Activated naive CD8-positive, alpha-beta T cell treated with anti-CD3 and anti-CD28 coated beads, Interleukin-2, amount 10 ng/mL, durations not matched to agents 7 days and 5 days (primary cell): ENCODE measurements at regions not wholly inside any gene's neighbourhood (a gene's known extent, or its start where the extent isn't known, plus 50 kb on each side); places are given as distances from the start of the nearest gene placed in this dataset.
"Not testable (repeated sequence)": the region's sequence is repeated elsewhere in the genome, so short reads cannot be mapped to it uniquely, and the experiment has no call there.

Experiments
- ATAC-seq: fragments of 150-1000 bp; cut with Tn5 transposase; one replicate; pipeline ENCODE4 v1.10.0; 2021; ENCODE audit warnings: low read depth, moderate library complexity
- POLR2A ChIA-PET: fragments of 350-600 bp; sonication (Branson Sonifier 250); formaldehyde crosslinking; loops from one replicate; lab custom pipeline; 2021; ENCODE audit warnings: antibody characterized with exemption; lab: Charles Lee
- DNase-seq: peaks from one replicate; pipeline ENCODE4 v3.0.0; 2021
- H3K27ac Mint-ChIP-seq: one replicate; pipeline ENCODE4 v1.8.0; 2022; ENCODE audit warnings: mild to moderate bottlenecking, mixed read lengths
- H3K27me3 Mint-ChIP-seq: one replicate; pipeline ENCODE4 v1.8.0; 2022; ENCODE audit warnings: mild to moderate bottlenecking, moderate library complexity, mixed read lengths
- H3K36me3 Mint-ChIP-seq: one replicate; pipeline ENCODE4 v1.8.0; 2021; ENCODE audit warnings: mild to moderate bottlenecking, mixed read lengths
- H3K4me1 Mint-ChIP-seq: one replicate; pipeline ENCODE4 v1.8.0; 2021; ENCODE audit warnings: mixed read lengths
- H3K4me3 Mint-ChIP-seq: one replicate; pipeline ENCODE4 v1.8.0; 2022; ENCODE audit warnings: mild to moderate bottlenecking, moderate library complexity, mixed read lengths
- H3K9me3 Mint-ChIP-seq: one replicate; pipeline ENCODE4 v1.8.0; 2021; ENCODE audit warnings: mixed read lengths

- H3K27me3 Mint-ChIP-seq: no peaks in the 10 kb centered on the region
- H3K4me3 Mint-ChIP-seq: no peak overlapping the region
- no peaks in the 10 kb centered on the region for H3K36me3 Mint-ChIP-seq
- no peaks in the 10 kb centered on the region for H3K9me3 Mint-ChIP-seq
- no peaks in the 10 kb centered on the region for H3K4me1 Mint-ChIP-seq
- no peak overlapping the region for H3K27ac Mint-ChIP-seq
- POLR2A ChIA-PET: no interaction called here
- DNase-seq: no peak
- no peak for ATAC-seq
These were observed 588.7 kb downstream of the MATN1 start for GRCh38 chr1:30134466-30135217.

- Mint-ChIP-seq H3K36me3 (no peaks in the 10 kb centered on the region), H3K4me1 (no peaks in the 10 kb centered on the region), H3K27ac (no peak overlapping the region), H3K4me3 (no peak overlapping the region), H3K27me3 (no peaks in the 10 kb centered on the region), H3K9me3 (no peaks in the 10 kb centered on the region)
- POLR2A ChIA-PET: no interaction called here
- no peak for DNase-seq
- ATAC-seq: no peak
These were observed 589.9 kb downstream of the MATN1 start for GRCh38 chr1:30133414-30134055.

- ATAC-seq (no peak), DNase-seq (no peak)
- Mint-ChIP-seq H3K4me3 (no peak overlapping the region), H3K9me3 (no peaks in the 10 kb centered on the region), H3K4me1 (no peaks in the 10 kb centered on the region), H3K36me3 (no peaks in the 10 kb centered on the region), H3K27me3 (no peaks in the 10 kb centered on the region), H3K27ac (no peak overlapping the region)
- POLR2A ChIA-PET: no interaction called here
These were observed 590.6 kb downstream of the MATN1 start for GRCh38 chr1:30132602-30133286.

- POLR2A ChIA-PET, DNase-seq, H3K27ac Mint-ChIP-seq, H3K36me3 Mint-ChIP-seq, H3K4me3 Mint-ChIP-seq, H3K4me1 Mint-ChIP-seq, H3K9me3 Mint-ChIP-seq, ATAC-seq, H3K27me3 Mint-ChIP-seq: not testable (repeated sequence)
These were observed 592.8 kb downstream of the MATN1 start for GRCh38 chr1:30130566-30130965.

- no peaks in the 10 kb centered on the region for H3K36me3 Mint-ChIP-seq
- DNase-seq (no peak), ATAC-seq (no peak)
- H3K27ac Mint-ChIP-seq: no peak overlapping the region
- H3K4me1 Mint-ChIP-seq: no peaks in the 10 kb centered on the region
- POLR2A ChIA-PET: no interaction called here
- H3K4me3 Mint-ChIP-seq: no peak overlapping the region
- H3K27me3 Mint-ChIP-seq: no peaks in the 10 kb centered on the region
- no peaks in the 10 kb centered on the region for H3K9me3 Mint-ChIP-seq
These were observed 593.3 kb downstream of the MATN1 start for GRCh38 chr1:30130099-30130498.

- Mint-ChIP-seq H3K36me3 (no peaks in the 10 kb centered on the region), H3K9me3 (no peaks in the 10 kb centered on the region), H3K4me3 (no peak overlapping the region), H3K27ac (no peak overlapping the region), H3K4me1 (no peaks in the 10 kb centered on the region), H3K27me3 (no peaks in the 10 kb centered on the region)
- POLR2A ChIA-PET: no interaction called here
- ATAC-seq: no peak
- DNase-seq: no peak
These were observed 593.8 kb downstream of the MATN1 start for GRCh38 chr1:30129421-30130055.

- no peak overlapping the region for H3K4me3 Mint-ChIP-seq
- DNase-seq: no peak
These were observed 594.4 kb downstream of the MATN1 start for GRCh38 chr1:30129001-30129408.

GRCh38 chr1:30126848-30127247, 596.5 kb downstream of the MATN1 start:
- POLR2A ChIA-PET: no interaction called here
- no peak overlapping the region for H3K27ac Mint-ChIP-seq
- no peaks in the 10 kb centered on the region for H3K4me1 Mint-ChIP-seq
- no peaks in the 10 kb centered on the region for H3K27me3 Mint-ChIP-seq
- H3K4me3 Mint-ChIP-seq: no peak overlapping the region
- no peaks in the 10 kb centered on the region for H3K9me3 Mint-ChIP-seq
- ATAC-seq (no peak), DNase-seq (no peak)
- no peaks in the 10 kb centered on the region for H3K36me3 Mint-ChIP-seq

More at GRCh38 chr1:30129001-30129408, 594.4 kb downstream of the MATN1 start:
- no peaks in the 10 kb centered on the region for H3K36me3 Mint-ChIP-seq
- no peak for ATAC-seq
- H3K27me3 Mint-ChIP-seq: no peaks in the 10 kb centered on the region
- H3K4me1 Mint-ChIP-seq: no peaks in the 10 kb centered on the region
- no peak overlapping the region for H3K27ac Mint-ChIP-seq
- POLR2A ChIA-PET: no interaction called here
- H3K9me3 Mint-ChIP-seq: no peaks in the 10 kb centered on the region

- Mint-ChIP-seq H3K4me1 (no peaks in the 10 kb centered on the region), H3K27me3 (no peaks in the 10 kb centered on the region), H3K4me3 (no peak overlapping the region), H3K27ac (no peak overlapping the region), H3K36me3 (no peaks in the 10 kb centered on the region), H3K9me3 (no peaks in the 10 kb centered on the region)
- POLR2A ChIA-PET: no interaction called here
- ATAC-seq: no peak
- no peak for DNase-seq
These were observed 597.6 kb downstream of the MATN1 start for GRCh38 chr1:30125821-30126170.

- H3K4me1 Mint-ChIP-seq: no peaks in the 10 kb centered on the region
- POLR2A ChIA-PET: no interaction called here
- no peak for ATAC-seq
- H3K9me3 Mint-ChIP-seq: no peaks in the 10 kb centered on the region
- no peaks in the 10 kb centered on the region for H3K36me3 Mint-ChIP-seq
- DNase-seq: no peak
- H3K4me3 Mint-ChIP-seq: no peak overlapping the region
- H3K27ac Mint-ChIP-seq: no peak overlapping the region
- no peaks in the 10 kb centered on the region for H3K27me3 Mint-ChIP-seq
These were observed 598.2 kb downstream of the MATN1 start for GRCh38 chr1:30125021-30125820.

- POLR2A ChIA-PET: no interaction called here
- Mint-ChIP-seq H3K36me3 (no peaks in the 10 kb centered on the region), H3K4me1 (no peaks in the 10 kb centered on the region), H3K27me3 (no peaks in the 10 kb centered on the region), H3K9me3 (no peaks in the 10 kb centered on the region), H3K4me3 (no peak overlapping the region), H3K27ac (no peak overlapping the region)
- ATAC-seq (no peak), DNase-seq (no peak)
These were observed 599.5 kb downstream of the MATN1 start for GRCh38 chr1:30123896-30124295.

GRCh38 chr1:30123036-30123435, 600.3 kb downstream of the MATN1 start:
- POLR2A ChIA-PET: no interaction called here
- DNase-seq (no peak), ATAC-seq (no peak)
- Mint-ChIP-seq H3K4me3 (no peak overlapping the region), H3K9me3 (no peaks in the 10 kb centered on the region), H3K36me3 (no peaks in the 10 kb centered on the region), H3K27ac (no peak overlapping the region), H3K27me3 (no peaks in the 10 kb centered on the region), H3K4me1 (no peaks in the 10 kb centered on the region)
